GM12864 (cell line): ENCODE measurements at regions not wholly inside any gene's neighbourhood (a gene's known extent, or its start where the extent isn't known, plus 50 kb on each side); places are given as distances from the start of the nearest gene placed in this dataset.

ENCODE experiments used
- DNase-seq: peaks from one replicate; pipeline ENCODE4 v3.0.0-alpha.2; 2011; ENCODE audit warnings: low read depth
- H3K4me3 ChIP-seq: 2 replicates; pipeline ENCODE4 v1.5.1; 2011; ENCODE audit warnings: mild to moderate bottlenecking, low read depth, low read length, control low read depth
- CTCF ChIP-seq: IDR thresholded peaks from 2 replicates; pipeline ENCODE4 v1.5.1; 2011; ENCODE audit warnings: low read depth, mild to moderate bottlenecking, moderate library complexity, low read length, control low read depth, inconsistent platforms; ENCODE audit errors: missing control alignments

- no peak for TF ChIP-seq CTCF
- H3K4me3 ChIP-seq, result no peak overlapping the region
- no peak for DNase-seq
Measured at GRCh38 chr2:67479261-67479660, 82.1 kb downstream of the ETAA1 start.

GRCh38 chr2:67485431-67485830 lies 88.3 kb downstream of the ETAA1 start:
- no peak overlapping the region for H3K4me3 ChIP-seq
- no peak for DNase-seq
- no peak for TF ChIP-seq CTCF

GRCh38 chr2:67486041-67486796 lies 89.1 kb downstream of the ETAA1 start:
- DNase-seq, result no peak
- no peak for TF ChIP-seq CTCF
- no peak overlapping the region for H3K4me3 ChIP-seq

GRCh38 chr2:67487993-67488392 lies 90.9 kb downstream of the ETAA1 start:
- DNase-seq, result no peak
- no peak overlapping the region for H3K4me3 ChIP-seq
- no peak for TF ChIP-seq CTCF

GRCh38 chr2:67489396-67489795 lies 92.3 kb downstream of the ETAA1 start:
- no peak overlapping the region for H3K4me3 ChIP-seq
- TF ChIP-seq CTCF, result no peak
- no peak for DNase-seq

- H3K4me3 ChIP-seq, result no peak overlapping the region
- no peak for TF ChIP-seq CTCF
- no peak for DNase-seq
Measured at GRCh38 chr2:67498931-67499330, 101.8 kb downstream of the ETAA1 start.

GRCh38 chr2:67499989-67500388 lies 102.9 kb downstream of the ETAA1 start:
- H3K4me3 ChIP-seq, result no peak overlapping the region
- TF ChIP-seq CTCF, result no peak
- DNase-seq, result no peak
